GM18517 (cell line): ENCODE measurements at regions not wholly inside any gene's neighbourhood (a gene's known extent, or its start where the extent isn't known, plus 50 kb on each side); places are given as distances from the start of the nearest gene placed in this dataset.
"Not testable (repeated sequence)": the region's sequence is repeated elsewhere in the genome, so short reads cannot be mapped to it uniquely, and the experiment has no call there.

Source experiments
- ATAC-seq: cut with Tn5 transposase; IDR thresholded peaks from one replicate; pipeline ENCODE4 v1.9.1; 2021; ENCODE audit warnings: mild to moderate bottlenecking, moderate library complexity; ENCODE audit not compliant: unreplicated experiment

- ATAC-seq = no peak
Observed at GRCh38 chr6:170199716-170200115, 91.2 kb downstream of the DLL1 start.

GRCh38 chr6:170198298-170198697 lies 92.6 kb downstream of the DLL1 start:
- ATAC-seq = no peak

GRCh38 chr6:170193326-170193821 lies 97.5 kb downstream of the DLL1 start:
- no peak for ATAC-seq

GRCh38 chr6:170192905-170193304 lies 98.0 kb downstream of the DLL1 start:
- ATAC-seq = no peak

- ATAC-seq = not testable (repeated sequence)
Observed at GRCh38 chr6:170192101-170192500, 98.8 kb downstream of the DLL1 start.

GRCh38 chr6:170190046-170190445 lies 100.8 kb downstream of the DLL1 start:
- no peak for ATAC-seq

- ATAC-seq = no peak
Observed at GRCh38 chr6:170189236-170189635, 101.6 kb downstream of the DLL1 start.

GRCh38 chr6:170188571-170189001 lies 102.3 kb downstream of the DLL1 start:
- no peak for ATAC-seq

GRCh38 chr6:170187669-170188566 lies 103.0 kb downstream of the DLL1 start:
- no peak for ATAC-seq

GRCh38 chr6:170186941-170187668 lies 103.8 kb downstream of the DLL1 start:
- no peak for ATAC-seq

GRCh38 chr6:170186006-170186935 lies 104.6 kb downstream of the DLL1 start:
- no peak for ATAC-seq

GRCh38 chr6:170185175-170185978 lies 105.5 kb downstream of the DLL1 start:
- no peak for ATAC-seq

GRCh38 chr6:170184316-170184715 lies 106.6 kb downstream of the DLL1 start:
- no peak for ATAC-seq

GRCh38 chr6:170183521-170183920 lies 107.4 kb downstream of the DLL1 start:
- no peak for ATAC-seq

- no peak for ATAC-seq
Observed at GRCh38 chr6:170182781-170183120, 108.1 kb downstream of the DLL1 start.

- no peak for ATAC-seq
Observed at GRCh38 chr6:170182093-170182780, 108.6 kb downstream of the DLL1 start.

- ATAC-seq = no peak
Observed at GRCh38 chr6:170181338-170181690, 109.6 kb downstream of the DLL1 start.

- ATAC-seq = no peak
Observed at GRCh38 chr6:170180671-170181337, 110.1 kb downstream of the DLL1 start.
